OCI-LY1 (cell line): ENCODE measurements at regions not wholly inside any gene's neighbourhood (a gene's known extent, or its start where the extent isn't known, plus 50 kb on each side); places are given as distances from the start of the nearest gene placed in this dataset.

Experiments
- H2AFZ ChIP-seq: fragments of 200-600 bp; sonication (generic), shearing (Covaris generic); 2 replicates; pipeline ENCODE4 v1.6.0; 2014; ENCODE audit warnings: antibody characterized with exemption, mild to moderate bottlenecking, low read length
- H3F3A ChIP-seq: fragments of 200-600 bp; sonication (generic), shearing (Covaris generic); 2 replicates; pipeline ENCODE4 v1.6.0; 2014; ENCODE audit warnings: mild to moderate bottlenecking, antibody characterized with exemption, low read length, moderate library complexity; ENCODE audit not compliant: insufficient read depth
- H3K27ac ChIP-seq: fragments of 200-600 bp; sonication (generic); 2 replicates; pipeline ENCODE4 v1.5.1; 2014; ENCODE audit warnings: low read length, mixed run types, mild to moderate bottlenecking, low read depth; ENCODE audit not compliant: poor library complexity, severe bottlenecking
- H3K27me3 ChIP-seq: fragments of 200-600 bp; sonication (generic); 2 replicates; pipeline ENCODE4 v1.6.0; 2014; ENCODE audit warnings: antibody characterized with exemption, mild to moderate bottlenecking, low read length, moderate library complexity; ENCODE audit not compliant: insufficient read depth
- H3K36me3 ChIP-seq: fragments of 200-600 bp; sonication (generic); 2 replicates; pipeline ENCODE4 v1.6.1; 2014; ENCODE audit warnings: mild to moderate bottlenecking, antibody characterized with exemption, low read length, moderate library complexity, mixed read lengths; ENCODE audit not compliant: insufficient read depth
- H3K4me1 ChIP-seq: fragments of 200-600 bp; sonication (generic); 2 replicates; pipeline ENCODE4 v1.5.1; 2014; ENCODE audit warnings: mild to moderate bottlenecking, low read length, moderate library complexity; ENCODE audit not compliant: insufficient read depth, severe bottlenecking
- H3K4me2 ChIP-seq: fragments of 200-600 bp; sonication (generic), shearing (Covaris generic); 2 replicates; pipeline ENCODE4 v1.6.1; 2014; ENCODE audit warnings: low read length
- H3K4me3 ChIP-seq: fragments of 200-600 bp; sonication (generic); 2 replicates; pipeline ENCODE4 v1.5.1; 2014; ENCODE audit warnings: low read length, low read depth, mild to moderate bottlenecking, mixed read lengths; ENCODE audit not compliant: poor library complexity, severe bottlenecking
- H3K79me2 ChIP-seq: fragments of 200-600 bp; shearing (Covaris generic); 2 replicates; pipeline ENCODE4 v1.6.1; 2016; ENCODE audit warnings: mixed run types, low read length, mixed read lengths; ENCODE audit not compliant: insufficient read depth
- H3K9ac ChIP-seq: fragments of 200-600 bp; sonication (generic), shearing (Covaris generic); 2 replicates; pipeline ENCODE4 v1.6.1; 2014; ENCODE audit warnings: mild to moderate bottlenecking, low read length, mixed read lengths
- H3K9me2 ChIP-seq: fragments of 200-600 bp; sonication (generic), shearing (Covaris generic); 2 replicates; pipeline ENCODE4 v1.6.1; 2014; ENCODE audit warnings: low read depth, mild to moderate bottlenecking, low read length, mixed read lengths
- H3K9me3 ChIP-seq: fragments of 200-600 bp; shearing (Covaris generic); 2 replicates; pipeline ENCODE4 v1.6.1; 2014; ENCODE audit warnings: low read length, mixed read lengths
- H4K20me1 ChIP-seq: fragments of 200-600 bp; sonication (generic), shearing (Covaris generic); 2 replicates; pipeline ENCODE4 v1.6.0; 2016; ENCODE audit warnings: mild to moderate bottlenecking, low read length; ENCODE audit not compliant: insufficient read depth
- EZH2 ChIP-seq: fragments of 200-600 bp; sonication (generic), shearing (Covaris generic); IDR thresholded peaks from 2 replicates; pipeline ENCODE4 v1.8.0; 2017; ENCODE audit warnings: borderline replicate concordance, mixed run types, mild to moderate bottlenecking, antibody characterized with exemption, low read length, moderate library complexity, mixed read lengths
- TF ChIP-seq, protein P1 (sequence below): fragments of 200-600 bp; sonication (generic), shearing (Covaris generic); IDR thresholded peaks from 2 replicates; pipeline ENCODE4 v1.5.1; 2017; ENCODE audit warnings: mild to moderate bottlenecking, antibody characterized with exemption, low read length, moderate library complexity, mixed read lengths

DNA sequence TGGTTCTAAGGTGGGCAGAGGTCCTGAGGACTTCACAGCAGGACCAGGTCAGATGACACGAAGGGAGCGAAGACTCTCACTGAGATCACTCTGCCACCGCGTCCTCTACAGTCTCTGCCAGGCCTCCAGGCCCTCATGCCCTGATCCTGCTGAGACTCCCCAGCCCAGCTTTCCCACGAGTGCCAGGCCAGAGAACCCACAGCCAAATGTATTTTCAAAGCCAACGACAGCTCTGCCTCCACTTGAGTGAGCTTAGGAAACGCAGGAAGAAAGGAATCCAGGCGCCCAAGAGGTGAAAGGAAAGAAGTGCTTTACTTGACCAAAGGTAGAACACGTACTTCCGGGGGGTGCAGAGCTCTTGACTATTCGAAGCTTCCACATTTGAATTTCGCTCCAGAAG is 275.0 kb downstream of the XXYLT1 start:
- H3K4me2 ChIP-seq = no peak overlapping the region

DNA sequence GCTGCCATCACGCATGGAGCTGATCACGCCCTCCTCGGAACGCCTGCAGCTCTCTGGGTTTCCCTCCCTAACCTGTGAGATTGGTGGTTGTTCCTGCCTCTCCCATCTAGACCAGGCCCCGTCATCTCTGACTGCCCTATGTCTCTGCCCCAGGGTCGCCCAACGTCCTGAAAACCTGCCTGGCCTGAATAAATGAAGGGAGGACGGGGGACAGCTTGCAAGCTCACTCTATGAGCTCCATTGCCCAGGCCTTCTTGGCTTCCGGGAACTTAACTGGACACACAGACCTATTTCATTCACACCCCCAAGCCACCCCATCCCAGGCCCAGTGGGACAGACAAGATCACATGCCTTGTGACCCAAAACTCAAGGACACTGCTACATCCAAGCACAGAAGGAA is 274.2 kb downstream of the XXYLT1 start:
- H3K9me2 ChIP-seq = no peaks in the 10 kb centered on the region
- no peaks in the 10 kb centered on the region for H4K20me1 ChIP-seq
- H2AFZ ChIP-seq = no peak overlapping the region
- H3F3A ChIP-seq = no peaks in the 10 kb centered on the region
- no peak overlapping the region for H3K4me2 ChIP-seq
- H3K4me1 ChIP-seq = no peaks in the 10 kb centered on the region
- H3K27me3 ChIP-seq = peaks cover 4% of the 10 kb centered on the region; the same call in 1 of the 2 replicates
- no peaks in the 10 kb centered on the region for H3K36me3 ChIP-seq
- TF ChIP-seq, protein P1, sequence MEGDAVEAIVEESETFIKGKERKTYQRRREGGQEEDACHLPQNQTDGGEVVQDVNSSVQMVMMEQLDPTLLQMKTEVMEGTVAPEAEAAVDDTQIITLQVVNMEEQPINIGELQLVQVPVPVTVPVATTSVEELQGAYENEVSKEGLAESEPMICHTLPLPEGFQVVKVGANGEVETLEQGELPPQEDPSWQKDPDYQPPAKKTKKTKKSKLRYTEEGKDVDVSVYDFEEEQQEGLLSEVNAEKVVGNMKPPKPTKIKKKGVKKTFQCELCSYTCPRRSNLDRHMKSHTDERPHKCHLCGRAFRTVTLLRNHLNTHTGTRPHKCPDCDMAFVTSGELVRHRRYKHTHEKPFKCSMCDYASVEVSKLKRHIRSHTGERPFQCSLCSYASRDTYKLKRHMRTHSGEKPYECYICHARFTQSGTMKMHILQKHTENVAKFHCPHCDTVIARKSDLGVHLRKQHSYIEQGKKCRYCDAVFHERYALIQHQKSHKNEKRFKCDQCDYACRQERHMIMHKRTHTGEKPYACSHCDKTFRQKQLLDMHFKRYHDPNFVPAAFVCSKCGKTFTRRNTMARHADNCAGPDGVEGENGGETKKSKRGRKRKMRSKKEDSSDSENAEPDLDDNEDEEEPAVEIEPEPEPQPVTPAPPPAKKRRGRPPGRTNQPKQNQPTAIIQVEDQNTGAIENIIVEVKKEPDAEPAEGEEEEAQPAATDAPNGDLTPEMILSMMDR = no peak
- no peak for TF ChIP-seq EZH2
- no peaks in the 10 kb centered on the region for H3K79me2 ChIP-seq
- H3K9ac ChIP-seq = no peak overlapping the region
- H3K27ac ChIP-seq = no peak overlapping the region
- H3K4me3 ChIP-seq = no peak overlapping the region
- no peaks in the 10 kb centered on the region for H3K9me3 ChIP-seq

More for the DNA sequence above, 275.0 kb downstream of the XXYLT1 start:
- H3K79me2 ChIP-seq = no peaks in the 10 kb centered on the region
- TF ChIP-seq EZH2 = no peak
- TF ChIP-seq, protein P1 = no peak
- no peaks in the 10 kb centered on the region for H3F3A ChIP-seq
- H4K20me1 ChIP-seq = no peaks in the 10 kb centered on the region
- no peaks in the 10 kb centered on the region for H3K36me3 ChIP-seq
- no peaks in the 10 kb centered on the region for H3K9me3 ChIP-seq
- peaks cover 4% of the 10 kb centered on the region; the same call in 1 of the 2 replicates for H3K27me3 ChIP-seq
- no peak overlapping the region for H3K9ac ChIP-seq
- H2AFZ ChIP-seq = no peak overlapping the region
- H3K27ac ChIP-seq = no peak overlapping the region
- no peak overlapping the region for H3K4me3 ChIP-seq
- no peaks in the 10 kb centered on the region for H3K9me2 ChIP-seq
- H3K4me1 ChIP-seq = no peaks in the 10 kb centered on the region

DNA sequence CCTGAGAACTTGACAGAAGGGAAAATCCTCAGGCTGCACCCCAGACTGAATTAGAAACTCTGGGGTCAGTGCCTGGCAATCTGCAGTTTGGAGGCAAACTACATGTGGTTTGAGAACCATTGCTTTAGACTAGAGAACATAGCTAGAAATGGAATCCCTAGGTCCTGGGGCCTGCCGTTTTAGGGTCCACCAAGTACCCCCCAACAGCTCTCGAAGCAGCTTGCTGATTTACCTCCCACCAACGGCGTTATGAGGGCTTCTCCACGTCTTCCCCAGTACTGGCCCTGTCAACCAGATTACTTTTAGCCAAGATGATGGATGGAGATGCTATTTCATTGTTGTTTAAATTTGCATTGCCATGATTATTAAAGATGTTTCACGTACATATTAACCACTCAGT is 272.5 kb downstream of the XXYLT1 start:
- no peaks in the 10 kb centered on the region for H4K20me1 ChIP-seq
- H2AFZ ChIP-seq = no peak overlapping the region
- no peak overlapping the region for H3K27ac ChIP-seq
- H3K36me3 ChIP-seq = no peaks in the 10 kb centered on the region
- no peak overlapping the region for H3K9ac ChIP-seq
- H3K4me1 ChIP-seq = no peaks in the 10 kb centered on the region
- H3F3A ChIP-seq = no peaks in the 10 kb centered on the region
- H3K4me2 ChIP-seq = no peak overlapping the region
- TF ChIP-seq, protein P1 = no peak
- no peak for TF ChIP-seq EZH2
- peaks cover 4% of the 10 kb centered on the region; the same call in 1 of the 2 replicates for H3K27me3 ChIP-seq
- no peaks in the 10 kb centered on the region for H3K9me3 ChIP-seq
- no peaks in the 10 kb centered on the region for H3K79me2 ChIP-seq
- H3K9me2 ChIP-seq = no peaks in the 10 kb centered on the region
- no peak overlapping the region for H3K4me3 ChIP-seq
